ENCODE measurements at regions not wholly inside any gene's neighbourhood (a gene's known extent, or its start where the extent isn't known, plus 50 kb on each side); places are given as distances from the start of the nearest gene placed in this dataset.

DNA sequence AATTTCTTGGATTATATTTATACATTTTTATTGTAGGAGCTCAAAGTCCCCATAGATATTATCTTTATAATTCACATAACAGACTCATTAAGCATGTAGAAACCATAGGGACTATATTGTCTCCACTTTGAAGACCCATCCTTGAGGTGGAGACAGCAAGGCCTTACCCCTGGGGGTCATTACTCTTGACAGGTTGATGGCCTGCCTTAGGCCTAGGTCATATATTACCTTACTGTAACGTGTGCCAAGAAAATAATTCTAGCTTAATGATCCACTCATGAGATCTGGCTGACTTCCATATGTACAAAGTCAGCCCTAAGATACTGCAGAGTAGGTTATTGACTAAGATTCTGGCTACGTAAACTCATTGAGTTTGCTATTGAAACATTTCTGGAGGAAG is 65.4 kb upstream of the GLS start:
- Histone ChIP-seq H4K20me1 (replicated peaks in 1 of 2; ENCODE audit: control insufficient read depth in 1 of 2, insufficient read depth in 2 of 2, low read length in 2 of 2) (no peaks in the 10 kb centered on the region), H3K36me3 (ENCODE audit: control insufficient read depth in 2 of 4, insufficient read depth in 4 of 4, low read length in 3 of 4) (no peaks in the 10 kb centered on the region), H3K23me2 (ENCODE audit: low read depth, low read length) (no peaks in the 10 kb centered on the region; the same call in 1 of the 2 replicates), H3K9ac (replicated peaks in 1 of 4; ENCODE audit: extremely low read depth in 1 of 4, low read depth in 3 of 4, low read length in 3 of 4) (no peak overlapping the region), H3K4ac (replicated peaks; ENCODE audit: insufficient read length, low read depth, low read length) (no peak overlapping the region), H3K4me3 (ENCODE audit: extremely low read depth in 1 of 4, insufficient read depth in 2 of 4, low read depth in 3 of 4, low read length in 4 of 4) (no peak overlapping the region), H2AK5ac (ENCODE audit: low read depth, low read length) (no peak overlapping the region), H3K18ac (ENCODE audit: extremely low read depth, low read length) (no peak overlapping the region), H4K5ac (ENCODE audit: insufficient read length, low read depth, low read length) (no peak overlapping the region), H2BK20ac (ENCODE audit: low read length) (no peak overlapping the region), H3K56ac (replicated peaks; ENCODE audit: insufficient read length, low read depth, low read length) (no peak overlapping the region), H2BK12ac (ENCODE audit: low read depth, low read length) (no peak overlapping the region), H3K27me3 (replicated peaks in 1 of 4; ENCODE audit: control insufficient read depth in 3 of 4, extremely low read depth in 1 of 4, insufficient read depth in 3 of 4, low read length in 3 of 4) (no peaks in the 10 kb centered on the region), H3K4me1 (replicated peaks in 1 of 4; ENCODE audit: control insufficient read depth in 3 of 4, insufficient read depth in 4 of 4, low read length in 3 of 4) (no peaks in the 10 kb centered on the region), H2BK120ac (replicated peaks; ENCODE audit: low read depth, low read length) (no peak overlapping the region), H4K91ac (replicated peaks; ENCODE audit: insufficient read length, low read length) (no peak overlapping the region), H3K79me1 (ENCODE audit: low read depth, low read length) (no peaks in the 10 kb centered on the region), H3K23ac (ENCODE audit: insufficient read length) (no peak overlapping the region), H3K79me2 (ENCODE audit: control insufficient read depth in 1 of 2, insufficient read depth in 2 of 2, low read length in 2 of 2) (no peaks in the 10 kb centered on the region), H3K27ac (ENCODE audit: low read depth, low read length) (no peak overlapping the region), H4K8ac (ENCODE audit: extremely low read depth, insufficient read depth, low read length) (no peak overlapping the region), H2BK5ac (ENCODE audit: low read depth, low read length) (no peak overlapping the region), H3K9me3 (ENCODE audit: insufficient read depth in 2 of 2, low read depth in 1 of 2, low read length in 1 of 2) (no peaks in the 10 kb centered on the region), H2BK15ac (ENCODE audit: low read length) (no peak overlapping the region), H2AFZ (ENCODE audit: low read length) (no peak overlapping the region), H3K4me2 (ENCODE audit: insufficient read depth in 1 of 2, low read depth in 2 of 2, low read length in 2 of 2) (no peak overlapping the region), H3K14ac (ENCODE audit: insufficient read length) (no peak overlapping the region)
- DNase-seq (ENCODE audit: low read depth in 1 of 2, low spot score in 2 of 2) (no peak), FAIRE-seq (no peak)
- 91% methylated on average over 2 of the region's 2 CpGs; no CpG with 5 or more reads in 1 of the 2 experiments for WGBS, 2 experiments (ENCODE audit: extremely low coverage in 1 of 2, insufficient coverage in 1 of 2, insufficient read length in 1 of 2, insufficient replicate concordance in 2 of 2, low coverage in 1 of 2, low lambda C conversion rate in 2 of 2, missing lambda C conversion rate in 1 of 2)
- CTCF ChIA-PET (ENCODE audit: partially characterized antibody): interaction anchor here (0.6 to 2.5 kb wide), 5 partner anchors 9 to 35 kb away, joined by 3 to 11 read pairs (median 3); no protein-coding TSS in a partner anchor
- POLR2A ChIA-PET (ENCODE audit: partially characterized antibody): no interaction called here
- TF ChIP-seq, protein P1, sequence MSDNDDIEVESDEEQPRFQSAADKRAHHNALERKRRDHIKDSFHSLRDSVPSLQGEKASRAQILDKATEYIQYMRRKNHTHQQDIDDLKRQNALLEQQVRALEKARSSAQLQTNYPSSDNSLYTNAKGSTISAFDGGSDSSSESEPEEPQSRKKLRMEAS (IDR thresholded peaks at IDR 0.05): no peak
- TF ChIP-seq HDAC6 (IDR thresholded peaks at IDR 0.05; ENCODE audit: low read depth, low read length) (no peak), ASH2L (IDR thresholded peaks at IDR 0.05; ENCODE audit: low read length) (no peak), RAD21 (IDR thresholded peaks at IDR 0.05 in 1 of 2, conservative IDR thresholded peaks at IDR 0.05 in 1 of 2; ENCODE audit: low read depth in 2 of 2, low read length in 2 of 2) (no peak), PHF8 (conservative IDR thresholded peaks at IDR 0.05; ENCODE audit: low read depth, low read length) (no peak), KDM4A (IDR thresholded peaks at IDR 0.05; ENCODE audit: low read depth, low read length, severe bottlenecking) (no peak), EGR1 (IDR thresholded peaks at IDR 0.05; ENCODE audit: borderline replicate concordance, low read depth, low read length) (no peak), BCL11A (IDR thresholded peaks at IDR 0.05; ENCODE audit: low read depth in 2 of 2, low read length in 2 of 2) (no peak), RFX5 (IDR thresholded peaks at IDR 0.05; ENCODE audit: borderline replicate concordance, low read depth, low read length) (no peak), BRCA1 (IDR thresholded peaks at IDR 0.05; ENCODE audit: low read depth, low read length) (no peak), BACH1 (IDR thresholded peaks at IDR 0.05; ENCODE audit: low read length) (no peak)
- TF ChIP-seq, protein P2, sequence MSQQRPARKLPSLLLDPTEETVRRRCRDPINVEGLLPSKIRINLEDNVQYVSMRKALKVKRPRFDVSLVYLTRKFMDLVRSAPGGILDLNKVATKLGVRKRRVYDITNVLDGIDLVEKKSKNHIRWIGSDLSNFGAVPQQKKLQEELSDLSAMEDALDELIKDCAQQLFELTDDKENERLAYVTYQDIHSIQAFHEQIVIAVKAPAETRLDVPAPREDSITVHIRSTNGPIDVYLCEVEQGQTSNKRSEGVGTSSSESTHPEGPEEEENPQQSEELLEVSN (IDR thresholded peaks at IDR 0.05): no peak
